ENCODE measurements at regions not wholly inside any gene's neighbourhood (a gene's known extent, or its start where the extent isn't known, plus 50 kb on each side); places are given as distances from the start of the nearest gene placed in this dataset.

- intact Hi-C loops (cut with DNase I), result no loop called here
- no peak overlapping the region for H3K27ac ChIP-seq
- ATAC-seq (no peak), FAIRE-seq (no peak), DNase-seq (no peak)
- H3K4me3 ChIP-seq, result no peak overlapping the region
- no peak for TF ChIP-seq CTCF (IDR thresholded peaks at IDR 0.05)
- no peaks in the 10 kb centered on the region for H3K9me3 ChIP-seq
- no peaks in the 10 kb centered on the region for H3K4me1 ChIP-seq
- no peaks in the 10 kb centered on the region for H3K36me3 ChIP-seq
- H3K27me3 ChIP-seq, result no peaks in the 10 kb centered on the region
- 70 to 85% methylated on average over 2 of the region's 2 CpGs for WGBS, 2 donors
Measured at GRCh38 chr2:61633250-61633649, 95.1 kb upstream of the XPO1 start.

- 74 to 76% methylated on average over 17 of the region's 17 CpGs for WGBS, 2 donors
- ATAC-seq, result no peak
Measured at GRCh38 chr2:61632276-61633169, 94.4 kb upstream of the XPO1 start.

GRCh38 chr2:61631321-61631720, 93.2 kb upstream of the XPO1 start:
- Histone ChIP-seq H3K4me3 (no peak overlapping the region), H3K36me3 (no peaks in the 10 kb centered on the region), H3K4me1 (no peaks in the 10 kb centered on the region), H3K27me3 (no peaks in the 10 kb centered on the region), H3K9me3 (no peaks in the 10 kb centered on the region), H3K27ac (no peak overlapping the region)
- TF ChIP-seq CTCF (IDR thresholded peaks at IDR 0.05), result no peak
- FAIRE-seq (no peak), ATAC-seq (no peak), DNase-seq (no peak)
- 96 to 100% methylated on average over 2 of the region's 2 CpGs for WGBS, 2 donors
- intact Hi-C loops (cut with DNase I), result no loop called here

More at GRCh38 chr2:61632276-61633169, 94.4 kb upstream of the XPO1 start:
- Histone ChIP-seq H3K27me3 (no peaks in the 10 kb centered on the region), H3K4me1 (no peaks in the 10 kb centered on the region), H3K4me3 (no peak overlapping the region), H3K36me3 (no peaks in the 10 kb centered on the region), H3K9me3 (no peaks in the 10 kb centered on the region), H3K27ac (no peak overlapping the region)
- DNase-seq (peak in 1 of 6 donors; percentile 26), FAIRE-seq (no peak)
- TF ChIP-seq CTCF (IDR thresholded peaks at IDR 0.05), result no peak
- intact Hi-C loops (cut with DNase I), result no loop called here

GRCh38 chr2:61626827-61627226, 88.7 kb upstream of the XPO1 start:
- ATAC-seq, result no peak
- Histone ChIP-seq H3K27ac (no peak overlapping the region), H3K36me3 (no peaks in the 10 kb centered on the region), H3K4me1 (no peaks in the 10 kb centered on the region), H3K4me3 (no peak overlapping the region), H3K27me3 (no peaks in the 10 kb centered on the region), H3K9me3 (no peaks in the 10 kb centered on the region)
- 100% methylated on average over 1 of the region's 1 CpG for WGBS, 2 donors
- intact Hi-C loops (cut with DNase I), result no loop called here
- no peak for TF ChIP-seq CTCF (IDR thresholded peaks at IDR 0.05)
- no peak for FAIRE-seq
- no peak for DNase-seq

- Histone ChIP-seq H3K4me3 (no peak overlapping the region), H3K36me3 (no peaks in the 10 kb centered on the region), H3K27ac (no peak overlapping the region), H3K4me1 (no peaks in the 10 kb centered on the region), H3K27me3 (no peaks in the 10 kb centered on the region), H3K9me3 (no peaks in the 10 kb centered on the region)
- ATAC-seq (no peak), DNase-seq (no peak), FAIRE-seq (no peak)
- WGBS, 2 donors, result 90 to 96% methylated on average over 5 of the region's 5 CpGs
- no peak for TF ChIP-seq CTCF (IDR thresholded peaks at IDR 0.05)
- intact Hi-C loops (cut with DNase I), result no loop called here
Measured at GRCh38 chr2:61623747-61624146, 85.6 kb upstream of the XPO1 start.

Measured in pancreas (tissue), 10 donors.